Suprapubic skin (tissue), 3 donors: ENCODE measurements at regions not wholly inside any gene's neighbourhood (a gene's known extent, or its start where the extent isn't known, plus 50 kb on each side); places are given as distances from the start of the nearest gene placed in this dataset.

Experiments used
- POLR2AphosphoS5 ChIP-seq, 3 donors: sonication (generic); formaldehyde crosslinking; IDR thresholded peaks; one replicate each; pipeline ENCODE4 v1.6.1; 2017; ENCODE audit warnings: antibody characterized with exemption in 3 of 3
- TF ChIP-seq, protein P1 (sequence below), 2 donors: fragments of 200-600 bp in 1 of 2; fragments of 450-650 bp in 1 of 2; sonication (generic) in 1 of 2; IDR thresholded peaks; one replicate each; pipeline ENCODE4 v1.5.1; 2016 to 2019; ENCODE audit warnings: antibody characterized with exemption in 2 of 2, mild to moderate bottlenecking in 1 of 2, moderate library complexity in 1 of 2

DNA sequence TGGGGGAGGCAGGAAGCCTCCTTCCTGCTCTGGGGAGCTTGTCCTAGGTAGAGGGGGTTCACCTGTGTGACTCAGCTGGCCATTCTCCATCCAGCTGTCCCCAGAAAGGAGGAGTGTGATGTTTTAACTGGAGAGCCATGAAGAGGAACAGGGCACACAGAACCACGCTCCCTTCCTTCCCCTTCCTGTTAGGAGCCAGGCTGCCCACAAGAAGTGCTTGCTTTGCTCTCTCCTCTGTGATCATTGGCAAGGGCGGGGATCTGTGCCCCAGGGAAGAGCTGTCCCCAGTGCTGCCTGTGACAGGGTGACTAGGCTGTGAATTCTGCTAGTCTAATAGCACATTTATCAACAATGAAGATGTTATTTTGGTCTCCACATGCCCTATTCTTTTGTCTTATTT is 169.6 kb upstream of the GATB start:
- TF ChIP-seq, protein P1, sequence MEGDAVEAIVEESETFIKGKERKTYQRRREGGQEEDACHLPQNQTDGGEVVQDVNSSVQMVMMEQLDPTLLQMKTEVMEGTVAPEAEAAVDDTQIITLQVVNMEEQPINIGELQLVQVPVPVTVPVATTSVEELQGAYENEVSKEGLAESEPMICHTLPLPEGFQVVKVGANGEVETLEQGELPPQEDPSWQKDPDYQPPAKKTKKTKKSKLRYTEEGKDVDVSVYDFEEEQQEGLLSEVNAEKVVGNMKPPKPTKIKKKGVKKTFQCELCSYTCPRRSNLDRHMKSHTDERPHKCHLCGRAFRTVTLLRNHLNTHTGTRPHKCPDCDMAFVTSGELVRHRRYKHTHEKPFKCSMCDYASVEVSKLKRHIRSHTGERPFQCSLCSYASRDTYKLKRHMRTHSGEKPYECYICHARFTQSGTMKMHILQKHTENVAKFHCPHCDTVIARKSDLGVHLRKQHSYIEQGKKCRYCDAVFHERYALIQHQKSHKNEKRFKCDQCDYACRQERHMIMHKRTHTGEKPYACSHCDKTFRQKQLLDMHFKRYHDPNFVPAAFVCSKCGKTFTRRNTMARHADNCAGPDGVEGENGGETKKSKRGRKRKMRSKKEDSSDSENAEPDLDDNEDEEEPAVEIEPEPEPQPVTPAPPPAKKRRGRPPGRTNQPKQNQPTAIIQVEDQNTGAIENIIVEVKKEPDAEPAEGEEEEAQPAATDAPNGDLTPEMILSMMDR (IDR thresholded peaks at IDR 0.05) = no peak
- no peak for TF ChIP-seq POLR2AphosphoS5 (IDR thresholded peaks at IDR 0.05)
